ENCODE measurements at regions not wholly inside any gene's neighbourhood (a gene's known extent, or its start where the extent isn't known, plus 50 kb on each side); places are given as distances from the start of the nearest gene placed in this dataset.

DNA sequence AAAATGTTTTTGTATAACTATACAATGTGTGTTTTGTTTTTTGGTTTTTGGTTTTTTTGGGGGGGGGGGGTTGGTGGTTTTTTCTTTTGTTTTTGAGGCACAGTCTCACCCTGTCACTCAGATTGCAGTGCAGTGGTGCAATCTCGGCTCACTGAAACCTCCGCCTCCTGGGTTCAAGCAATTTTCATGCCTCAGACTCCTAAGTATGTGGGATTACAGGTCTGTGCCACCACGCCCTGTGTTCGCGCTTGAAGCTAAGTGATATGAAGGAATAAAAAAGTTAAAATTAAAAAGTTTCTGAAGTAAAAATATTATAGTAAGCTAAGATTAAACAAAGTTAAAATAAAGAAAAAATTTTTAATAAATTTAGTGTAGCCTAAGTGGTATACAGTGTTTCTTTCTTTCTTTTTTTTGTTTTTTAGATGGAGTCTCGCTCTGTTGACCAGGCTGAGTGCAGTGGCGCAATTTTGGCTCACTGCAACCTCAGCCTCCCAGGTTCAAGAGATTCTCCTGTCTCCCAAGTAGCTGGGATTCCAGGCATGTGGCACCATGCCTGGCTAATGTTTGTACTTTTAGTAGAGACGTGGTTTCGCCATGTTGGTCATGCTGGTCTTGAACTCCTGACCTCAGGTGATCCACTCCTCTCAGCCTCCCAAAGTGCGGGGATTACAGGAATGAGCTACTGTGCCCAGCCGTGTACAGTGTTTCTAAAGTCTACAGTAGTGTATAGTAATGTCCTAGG is 53.9 kb upstream of the TEX55 start:
- ChIA-PET POLR2A (no interaction called here), CTCF (interaction anchor here (2.1 to 12.6 kb wide), 4 partner anchors 57 to 210 kb away, joined by 5 to 321 read pairs (median 11); partner anchors contain the start of gene IGSF11)
- DNase-seq (ENCODE audit: low read depth in 1 of 2, low spot score in 1 of 2), result no peak
- WGBS (ENCODE audit: missing lambda C conversion rate), result 87% methylated on average over 11 of the region's 11 CpGs
- no peak overlapping the region for H3K4me3 ChIP-seq
- no peaks in the 10 kb centered on the region for H3K4me1 ChIP-seq
- TF ChIP-seq POLR2A (IDR thresholded peaks at IDR 0.05; ENCODE audit: low read length) (no peak), ZFP36 (IDR thresholded peaks at IDR 0.05; ENCODE audit: borderline replicate concordance, partially characterized antibody) (no peak), ZC3H11A (IDR thresholded peaks at IDR 0.05) (no peak)
- TF ChIP-seq, protein P1, sequence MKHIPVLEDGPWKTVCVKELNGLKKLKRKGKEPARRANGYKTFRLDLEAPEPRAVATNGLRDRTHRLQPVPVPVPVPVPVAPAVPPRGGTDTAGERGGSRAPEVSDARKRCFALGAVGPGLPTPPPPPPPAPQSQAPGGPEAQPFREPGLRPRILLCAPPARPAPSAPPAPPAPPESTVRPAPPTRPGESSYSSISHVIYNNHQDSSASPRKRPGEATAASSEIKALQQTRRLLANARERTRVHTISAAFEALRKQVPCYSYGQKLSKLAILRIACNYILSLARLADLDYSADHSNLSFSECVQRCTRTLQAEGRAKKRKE (CRISPR knock-in tag; IDR thresholded peaks at IDR 0.05; ENCODE audit: low read depth), result no peak
- H3K27ac ChIP-seq, result no peak overlapping the region
- no peaks in the 10 kb centered on the region for H3K9me3 ChIP-seq
- no peak overlapping the region for H3K4me2 ChIP-seq
- no peak for FAIRE-seq
- no peak for ATAC-seq

DNA sequence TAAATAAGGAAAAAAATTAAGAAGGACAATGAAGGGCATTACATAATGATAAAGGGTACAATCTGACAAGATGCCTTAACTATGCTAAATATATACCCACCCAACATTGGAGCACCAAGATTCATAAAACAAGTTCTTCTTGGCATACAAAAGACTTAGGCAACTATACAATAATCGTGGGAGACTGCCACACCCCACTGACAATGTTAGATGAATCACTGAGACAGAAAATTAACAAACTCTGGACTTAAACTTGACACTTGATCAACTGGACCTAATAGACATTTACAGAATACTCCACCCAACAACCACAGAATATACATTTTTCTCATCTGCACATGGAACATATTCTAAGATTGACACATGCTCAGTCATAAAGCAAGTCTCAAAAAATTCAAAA is 53.2 kb upstream of the IGSF11 start:
- TF ChIP-seq ZSCAN20 (CRISPR knock-in tag; IDR thresholded peaks at IDR 0.05) (no peak), EHF (CRISPR knock-in tag; IDR thresholded peaks at IDR 0.05) (no peak), SREBF2 (IDR thresholded peaks at IDR 0.05) (no peak), HOXA7 (CRISPR knock-in tag; IDR thresholded peaks at IDR 0.05) (no peak), JUNB (IDR thresholded peaks at IDR 0.05) (no peak), PHF8 (IDR thresholded peaks at IDR 0.05; ENCODE audit: borderline replicate concordance, low read depth) (no peak), GATA3 (IDR thresholded peaks at IDR 0.05; ENCODE audit: borderline replicate concordance) (no peak)
- TF ChIP-seq, protein P2, sequence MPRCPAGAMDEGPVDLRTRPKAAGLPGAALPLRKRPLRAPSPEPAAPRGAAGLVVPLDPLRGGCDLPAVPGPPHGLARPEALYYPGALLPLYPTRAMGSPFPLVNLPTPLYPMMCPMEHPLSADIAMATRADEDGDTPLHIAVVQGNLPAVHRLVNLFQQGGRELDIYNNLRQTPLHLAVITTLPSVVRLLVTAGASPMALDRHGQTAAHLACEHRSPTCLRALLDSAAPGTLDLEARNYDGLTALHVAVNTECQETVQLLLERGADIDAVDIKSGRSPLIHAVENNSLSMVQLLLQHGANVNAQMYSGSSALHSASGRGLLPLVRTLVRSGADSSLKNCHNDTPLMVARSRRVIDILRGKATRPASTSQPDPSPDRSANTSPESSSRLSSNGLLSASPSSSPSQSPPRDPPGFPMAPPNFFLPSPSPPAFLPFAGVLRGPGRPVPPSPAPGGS (IDR thresholded peaks at IDR 0.05), result no peak
- TF ChIP-seq, protein P3, sequence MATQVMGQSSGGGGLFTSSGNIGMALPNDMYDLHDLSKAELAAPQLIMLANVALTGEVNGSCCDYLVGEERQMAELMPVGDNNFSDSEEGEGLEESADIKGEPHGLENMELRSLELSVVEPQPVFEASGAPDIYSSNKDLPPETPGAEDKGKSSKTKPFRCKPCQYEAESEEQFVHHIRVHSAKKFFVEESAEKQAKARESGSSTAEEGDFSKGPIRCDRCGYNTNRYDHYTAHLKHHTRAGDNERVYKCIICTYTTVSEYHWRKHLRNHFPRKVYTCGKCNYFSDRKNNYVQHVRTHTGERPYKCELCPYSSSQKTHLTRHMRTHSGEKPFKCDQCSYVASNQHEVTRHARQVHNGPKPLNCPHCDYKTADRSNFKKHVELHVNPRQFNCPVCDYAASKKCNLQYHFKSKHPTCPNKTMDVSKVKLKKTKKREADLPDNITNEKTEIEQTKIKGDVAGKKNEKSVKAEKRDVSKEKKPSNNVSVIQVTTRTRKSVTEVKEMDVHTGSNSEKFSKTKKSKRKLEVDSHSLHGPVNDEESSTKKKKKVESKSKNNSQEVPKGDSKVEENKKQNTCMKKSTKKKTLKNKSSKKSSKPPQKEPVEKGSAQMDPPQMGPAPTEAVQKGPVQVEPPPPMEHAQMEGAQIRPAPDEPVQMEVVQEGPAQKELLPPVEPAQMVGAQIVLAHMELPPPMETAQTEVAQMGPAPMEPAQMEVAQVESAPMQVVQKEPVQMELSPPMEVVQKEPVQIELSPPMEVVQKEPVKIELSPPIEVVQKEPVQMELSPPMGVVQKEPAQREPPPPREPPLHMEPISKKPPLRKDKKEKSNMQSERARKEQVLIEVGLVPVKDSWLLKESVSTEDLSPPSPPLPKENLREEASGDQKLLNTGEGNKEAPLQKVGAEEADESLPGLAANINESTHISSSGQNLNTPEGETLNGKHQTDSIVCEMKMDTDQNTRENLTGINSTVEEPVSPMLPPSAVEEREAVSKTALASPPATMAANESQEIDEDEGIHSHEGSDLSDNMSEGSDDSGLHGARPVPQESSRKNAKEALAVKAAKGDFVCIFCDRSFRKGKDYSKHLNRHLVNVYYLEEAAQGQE (IDR thresholded peaks at IDR 0.05), result no peak
- TF ChIP-seq, protein P1 (CRISPR knock-in tag; IDR thresholded peaks at IDR 0.05; ENCODE audit: low read depth), result no peak
- no peak for DNase-seq (ENCODE audit: low read depth in 1 of 2, low spot score in 1 of 2)
- Histone ChIP-seq H3K4me1 (peaks cover 29% of the 10 kb centered on the region), H3K9me3 (no peaks in the 10 kb centered on the region), H3K4me2 (no peak overlapping the region), H3K4me3 (no peak overlapping the region), H3K27ac (no peak overlapping the region)
- FAIRE-seq, result no peak
- no peak for ATAC-seq
- ChIA-PET POLR2A (no interaction called here), CTCF (interaction anchor here (2.0 kb wide), 1 partner anchor 53 kb away, joined by 7 read pairs; the partner anchor contains the start of gene IGSF11)
- WGBS (ENCODE audit: missing lambda C conversion rate), result 19% methylated on average over 1 of the region's 1 CpG

DNA sequence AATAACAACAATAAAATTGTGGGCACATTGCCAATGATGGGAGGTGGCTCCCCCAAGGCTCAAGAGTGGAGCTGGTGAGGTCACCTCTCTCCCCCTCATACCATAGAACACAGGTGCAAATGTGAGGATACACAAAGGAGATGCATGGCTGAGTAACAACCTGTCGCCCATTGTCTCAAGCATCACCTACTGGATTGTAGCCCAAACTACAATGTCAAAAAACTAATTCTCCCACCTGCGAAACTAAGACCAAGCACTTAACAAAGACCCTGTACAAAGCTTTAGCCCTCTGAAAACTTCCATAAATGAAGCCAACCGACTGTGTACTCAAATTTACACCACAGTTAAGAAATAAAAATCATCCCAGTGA is 50.4 kb upstream of the IGSF11 start:
- H3K4me2 ChIP-seq, result peak overlapping the region; percentile 57; the same call in 2 of the 3 replicates
- peak in 1 of 2 experiments; percentile 49; a peak in 2 of 6 replicates for ATAC-seq

More for the DNA sequence above, 50.4 kb upstream of the IGSF11 start:
- FAIRE-seq, result no peak
- ChIA-PET CTCF (interaction anchor here (1.0 to 2.6 kb wide), 7 partner anchors 8 to 203 kb away, joined by 3 to 12 read pairs (median 7); partner anchors contain the start of gene IGSF11), POLR2A (interaction anchor here (1.0 kb wide), 1 partner anchor 156 kb away, joined by 3 read pairs; the partner anchor contains the start of gene B4GALT4)
- no peak for DNase-seq (ENCODE audit: low read depth in 1 of 2, low spot score in 1 of 2)
- Histone ChIP-seq H3K9me3 (no peaks in the 10 kb centered on the region), H3K4me3 (no peak overlapping the region), H3K27ac (no peak overlapping the region), H3K4me1 (peaks cover 29% of the 10 kb centered on the region)
- 92% methylated on average over 3 of the region's 3 CpGs for WGBS (ENCODE audit: missing lambda C conversion rate)
- TF ChIP-seq JUN (IDR thresholded peaks at IDR 0.05), result no peak
- TF ChIP-seq KDM1A (IDR thresholded peaks at IDR 0.05; ENCODE audit: low read depth), result no peak
- TF ChIP-seq, protein P4, sequence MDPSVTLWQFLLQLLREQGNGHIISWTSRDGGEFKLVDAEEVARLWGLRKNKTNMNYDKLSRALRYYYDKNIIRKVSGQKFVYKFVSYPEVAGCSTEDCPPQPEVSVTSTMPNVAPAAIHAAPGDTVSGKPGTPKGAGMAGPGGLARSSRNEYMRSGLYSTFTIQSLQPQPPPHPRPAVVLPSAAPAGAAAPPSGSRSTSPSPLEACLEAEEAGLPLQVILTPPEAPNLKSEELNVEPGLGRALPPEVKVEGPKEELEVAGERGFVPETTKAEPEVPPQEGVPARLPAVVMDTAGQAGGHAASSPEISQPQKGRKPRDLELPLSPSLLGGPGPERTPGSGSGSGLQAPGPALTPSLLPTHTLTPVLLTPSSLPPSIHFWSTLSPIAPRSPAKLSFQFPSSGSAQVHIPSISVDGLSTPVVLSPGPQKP (IDR thresholded peaks at IDR 0.05; ENCODE audit: low read depth, low read length), result no peak
- no peak for TF ChIP-seq TFCP2L1 (CRISPR knock-in tag; IDR thresholded peaks at IDR 0.05)
- TF ChIP-seq RCOR1 (IDR thresholded peaks at IDR 0.05; ENCODE audit: low read depth, low read length), result no peak
- TF ChIP-seq, protein P5, sequence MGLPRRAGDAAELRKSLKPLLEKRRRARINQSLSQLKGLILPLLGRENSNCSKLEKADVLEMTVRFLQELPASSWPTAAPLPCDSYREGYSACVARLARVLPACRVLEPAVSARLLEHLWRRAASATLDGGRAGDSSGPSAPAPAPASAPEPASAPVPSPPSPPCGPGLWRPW (IDR thresholded peaks at IDR 0.05), result no peak
- TF ChIP-seq, protein P6, sequence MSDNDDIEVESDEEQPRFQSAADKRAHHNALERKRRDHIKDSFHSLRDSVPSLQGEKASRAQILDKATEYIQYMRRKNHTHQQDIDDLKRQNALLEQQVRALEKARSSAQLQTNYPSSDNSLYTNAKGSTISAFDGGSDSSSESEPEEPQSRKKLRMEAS (IDR thresholded peaks at IDR 0.05), result no peak
- no peak for TF ChIP-seq CBX2 (IDR thresholded peaks at IDR 0.05; ENCODE audit: borderline replicate concordance, low read depth)

Measured in A549 (cell line).